ENCODE measurements at regions not wholly inside any gene's neighbourhood (a gene's known extent, or its start where the extent isn't known, plus 50 kb on each side); places are given as distances from the start of the nearest gene placed in this dataset.
A peak's percentile ranks its signal among the peaks of the same experiment; 100 is the strongest.
"Not testable (repeated sequence)": the region's sequence is repeated elsewhere in the genome, so short reads cannot be mapped to it uniquely, and the experiment has no call there.

DNA sequence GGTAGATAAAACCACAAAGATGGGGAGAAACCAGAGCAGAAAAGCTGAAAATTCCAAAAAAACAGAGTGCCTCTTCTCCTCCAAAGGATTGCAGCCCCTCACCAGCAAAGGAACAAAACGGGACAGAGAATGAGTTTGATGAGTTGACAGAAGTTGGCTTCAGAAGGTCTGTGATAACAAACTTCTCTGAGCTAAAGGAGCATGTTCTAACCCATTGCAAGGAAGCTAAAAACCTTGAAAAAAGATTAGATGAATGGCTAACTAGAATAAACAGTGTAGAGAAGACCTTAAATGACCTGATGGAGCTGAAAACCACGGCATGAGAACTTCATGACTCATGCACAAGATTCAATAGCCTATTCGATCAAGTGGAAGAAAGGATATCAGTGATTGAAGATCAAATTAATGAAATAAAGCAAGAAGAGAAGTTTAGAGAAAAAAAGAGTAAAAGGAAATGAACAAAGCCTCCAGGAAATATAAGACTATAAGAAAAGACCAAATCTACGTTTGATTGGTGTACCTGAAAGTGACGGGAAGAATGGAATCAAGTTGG is 67.5 kb upstream of the NEDD9 start:
- H3K36me3 ChIP-seq (ENCODE audit: control insufficient read depth, insufficient read depth, low read length); H4K8ac ChIP-seq (ENCODE audit: low read depth in 2 of 2, low read length in 2 of 2); H4K91ac ChIP-seq (ENCODE audit: insufficient read depth, low read depth, low read length); H3K79me1 ChIP-seq (ENCODE audit: low read depth in 1 of 2, low read length in 2 of 2); in situ Hi-C loops (cut with MboI; ENCODE audit: low sequenced_read_pairs); H2BK15ac ChIP-seq (ENCODE audit: low read depth, low read length); H2BK120ac ChIP-seq (ENCODE audit: low read depth, low read length); POLR2A ChIA-PET (ENCODE audit: unreplicated experiment); H2BK20ac ChIP-seq (ENCODE audit: low read depth, low read length); H3K9ac ChIP-seq (ENCODE audit: low read depth, low read length); H4K20me1 ChIP-seq (ENCODE audit: insufficient read depth, low read length); H3K27me3 ChIP-seq (ENCODE audit: control insufficient read depth, insufficient read depth, low read length); H3K27ac ChIP-seq (ENCODE audit: insufficient read depth, low read length); H2BK5ac ChIP-seq (ENCODE audit: low read depth, low read length, poor library complexity, severe bottlenecking); DNase-seq; H3K4me3 ChIP-seq (ENCODE audit: insufficient read depth, low read depth, low read length); dilution Hi-C loops (cut with HindIII; ENCODE audit: low sequenced_read_pairs, unreplicated experiment); H3K4me1 ChIP-seq (ENCODE audit: control insufficient read depth, insufficient read depth, low read length); H3K23ac ChIP-seq (ENCODE audit: low read depth, low read length); H3K9me3 ChIP-seq (ENCODE audit: control insufficient read depth, insufficient read depth, low read length); ATAC-seq (ENCODE audit: low read depth); H3K56ac ChIP-seq (ENCODE audit: extremely low read depth, insufficient read depth, low read length); CTCF ChIA-PET; H3K14ac ChIP-seq (replicated peaks; ENCODE audit: low read depth, low read length); H3K4me2 ChIP-seq (ENCODE audit: low read depth, low read length); H2AK5ac ChIP-seq (ENCODE audit: low read depth, low read length); intact Hi-C loops (cut with micrococcal nuclease); H4K5ac ChIP-seq (ENCODE audit: low read depth, low read length); BruUV-seq (replicated peaks); H3K18ac ChIP-seq (ENCODE audit: low read depth, low read length); H3K9me1 ChIP-seq (ENCODE audit: insufficient read depth, low read length); H2AK9ac ChIP-seq (replicated peaks; ENCODE audit: low read depth, low read length, poor library complexity); H2AFZ ChIP-seq (replicated peaks; ENCODE audit: low read length, poor library complexity): not testable (repeated sequence)
- no CpG with 5 or more reads among the region's 5 CpGs for WGBS, 2 experiments (ENCODE audit: extremely low coverage in 2 of 2, insufficient read length in 1 of 2)
- peak overlapping the region; percentile 16; the same call in 1 of the 2 replicates for H3K4ac ChIP-seq (ENCODE audit: low read depth, low read length)

DNA sequence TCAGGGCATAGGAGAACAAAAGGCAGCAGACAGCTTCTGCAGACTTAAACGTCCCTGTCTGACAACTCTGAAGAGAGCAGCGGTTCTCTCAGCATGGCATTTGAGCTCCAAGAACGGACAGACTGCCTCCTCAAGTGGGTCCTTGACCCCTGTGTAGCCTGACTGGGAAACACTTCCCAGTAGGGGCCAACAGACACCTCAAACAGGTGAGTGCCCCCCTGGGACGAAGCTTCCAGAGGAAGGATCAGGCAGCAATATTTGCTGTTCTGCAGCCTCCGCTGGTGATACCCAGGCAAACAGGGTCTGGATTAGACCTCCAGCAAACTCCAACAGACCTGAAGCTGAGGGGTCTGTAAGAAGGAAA is 66.9 kb upstream of the NEDD9 start:
- H3K4me1 ChIP-seq (ENCODE audit: control insufficient read depth, insufficient read depth, low read length); H3K27ac ChIP-seq (ENCODE audit: insufficient read depth, low read length); H4K20me1 ChIP-seq (ENCODE audit: insufficient read depth, low read length); H2BK5ac ChIP-seq (ENCODE audit: low read depth, low read length, poor library complexity, severe bottlenecking); H2BK15ac ChIP-seq (ENCODE audit: low read depth, low read length); H3K27me3 ChIP-seq (ENCODE audit: control insufficient read depth, insufficient read depth, low read length); H3K9me1 ChIP-seq (ENCODE audit: insufficient read depth, low read length); BruUV-seq (replicated peaks); POLR2A ChIA-PET (ENCODE audit: unreplicated experiment); H3K18ac ChIP-seq (ENCODE audit: low read depth, low read length); H4K8ac ChIP-seq (ENCODE audit: low read depth in 2 of 2, low read length in 2 of 2); H3K56ac ChIP-seq (ENCODE audit: extremely low read depth, insufficient read depth, low read length); H2AK5ac ChIP-seq (ENCODE audit: low read depth, low read length); H2AFZ ChIP-seq (replicated peaks; ENCODE audit: low read length, poor library complexity); DNase-seq; H3K79me1 ChIP-seq (ENCODE audit: low read depth in 1 of 2, low read length in 2 of 2); H2AK9ac ChIP-seq (replicated peaks; ENCODE audit: low read depth, low read length, poor library complexity); H2BK120ac ChIP-seq (ENCODE audit: low read depth, low read length); CTCF ChIA-PET; H3K36me3 ChIP-seq (ENCODE audit: control insufficient read depth, insufficient read depth, low read length); H3K23ac ChIP-seq (ENCODE audit: low read depth, low read length); H3K9ac ChIP-seq (ENCODE audit: low read depth, low read length); H3K4me2 ChIP-seq (ENCODE audit: low read depth, low read length); ATAC-seq (ENCODE audit: low read depth); H3K9me3 ChIP-seq (ENCODE audit: control insufficient read depth, insufficient read depth, low read length); dilution Hi-C loops (cut with HindIII; ENCODE audit: low sequenced_read_pairs, unreplicated experiment); H4K91ac ChIP-seq (ENCODE audit: insufficient read depth, low read depth, low read length); intact Hi-C loops (cut with micrococcal nuclease); H4K5ac ChIP-seq (ENCODE audit: low read depth, low read length); H3K4me3 ChIP-seq (ENCODE audit: insufficient read depth, low read depth, low read length); H3K14ac ChIP-seq (replicated peaks; ENCODE audit: low read depth, low read length); in situ Hi-C loops (cut with MboI; ENCODE audit: low sequenced_read_pairs): not testable (repeated sequence)
- WGBS, 2 experiments (ENCODE audit: extremely low coverage in 2 of 2, insufficient read length in 1 of 2), result 70% methylated on average over 2 of the region's 5 CpGs; no CpG with 5 or more reads in 1 of the 2 experiments
- Histone ChIP-seq H2BK20ac (ENCODE audit: low read depth, low read length) (0 out of 2 replicates have a peak overlapping the region, but pooled peaks have one; percentile 61), H3K4ac (ENCODE audit: low read depth, low read length) (peak overlapping the region; percentile 16; the same call in 1 of the 2 replicates)
